ENCODE measurements at regions not wholly inside any gene's neighbourhood (a gene's known extent, or its start where the extent isn't known, plus 50 kb on each side); places are given as distances from the start of the nearest gene placed in this dataset.

- CTCF ChIA-PET: no interaction called here
- no peak for TF ChIP-seq TCF7L2 (IDR thresholded peaks at IDR 0.05; ENCODE audit: low read depth, low read length)
- no peak for TF ChIP-seq REST (IDR thresholded peaks at IDR 0.05; ENCODE audit: insufficient read depth in 1 of 2, low read depth in 2 of 2, low read length in 1 of 2)
- no peak for TF ChIP-seq CTCF (IDR thresholded peaks at IDR 0.05)
- TF ChIP-seq SIN3A (IDR thresholded peaks at IDR 0.05; ENCODE audit: borderline replicate concordance, insufficient read depth, low read depth, low read length): no peak
- BruUV-seq (replicated peaks): no TSS peak
- in situ Hi-C loops (cut with HindIII; ENCODE audit: low pct_unique_long_range_greater_than_20kb, low sequenced_read_pairs): no loop called here
- Histone ChIP-seq H3K27me3 (ENCODE audit: control insufficient read depth, insufficient read depth, low read length) (0 out of 2 replicates have a peak, but pooled peaks cover 3% of the 10 kb centered on the region), H3K27ac (ENCODE audit: low read length) (no peak overlapping the region), H3K4me3 (ENCODE audit: low read depth in 2 of 2, low read length in 2 of 2) (no peak overlapping the region), H3K9me3 (ENCODE audit: control insufficient read depth, insufficient read depth, low read depth, low read length) (no peaks in the 10 kb centered on the region), H3K36me3 (ENCODE audit: control insufficient read depth, insufficient read depth, low read length) (no peaks in the 10 kb centered on the region), H3K4me1 (ENCODE audit: control insufficient read depth, insufficient read depth, low read length) (no peaks in the 10 kb centered on the region)
- POLR2A ChIA-PET: no interaction called here
- intact Hi-C loops (cut with micrococcal nuclease; ENCODE audit: unreplicated experiment): no loop called here
- DNase-seq (ENCODE audit: low read depth, low spot score) (no peak), ATAC-seq (no peak)
Observed at GRCh38 chr15:34700891-34701427, 53.8 kb downstream of the GJD2 start.

DNA sequence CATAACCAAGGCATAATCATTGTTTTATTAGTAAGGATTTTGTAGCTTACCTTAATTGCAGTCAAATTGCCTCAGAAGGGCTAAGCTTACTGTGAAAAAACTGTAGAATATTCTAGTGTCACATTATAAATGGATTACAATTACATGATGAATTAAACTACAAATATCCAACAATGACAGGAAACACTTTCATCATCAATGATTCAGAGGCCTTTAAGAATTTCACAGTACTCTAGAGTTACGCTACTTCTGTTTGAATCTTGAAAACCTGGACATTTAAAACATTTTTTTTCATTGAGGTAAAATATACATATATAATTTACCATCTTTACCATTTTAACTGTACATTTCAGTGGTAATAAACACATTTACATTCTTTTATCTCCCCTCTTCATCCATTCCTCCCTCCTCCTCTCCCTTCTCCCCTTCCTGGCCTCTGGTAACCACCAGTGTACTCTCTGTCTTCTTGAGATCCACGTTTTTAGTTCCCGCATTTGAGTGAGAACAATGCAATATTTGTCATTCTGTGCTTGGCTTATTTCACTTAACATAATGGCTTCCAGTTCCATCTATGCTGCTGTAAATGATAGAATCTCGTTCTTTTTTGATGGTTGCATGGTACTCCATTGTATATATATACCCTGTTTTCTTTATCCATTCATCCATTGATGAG, 54.7 kb downstream of the GJD2 start:
- H3K27me3 ChIP-seq (ENCODE audit: control insufficient read depth, insufficient read depth, low read length): 0 out of 2 replicates have a peak, but pooled peaks cover 2% of the 10 kb centered on the region
- no peak for TF ChIP-seq POLR2AphosphoS5 (IDR thresholded peaks at IDR 0.05; ENCODE audit: low read depth, low read length)
- no peak for TF ChIP-seq TCF7L2 (IDR thresholded peaks at IDR 0.05; ENCODE audit: low read depth, low read length)
- no peak for TF ChIP-seq REST (IDR thresholded peaks at IDR 0.05; ENCODE audit: insufficient read depth in 1 of 2, low read depth in 2 of 2, low read length in 1 of 2)
- TF ChIP-seq CTCF (IDR thresholded peaks at IDR 0.05): no peak
- no peak for TF ChIP-seq SIN3A (IDR thresholded peaks at IDR 0.05; ENCODE audit: borderline replicate concordance, insufficient read depth, low read depth, low read length)
- POLR2A ChIA-PET: interaction anchor here (0.5 kb wide), 1 partner anchor 261 kb away, joined by 4 read pairs; no protein-coding TSS in a partner anchor
- ATAC-seq: no peak
- DNase-seq (ENCODE audit: low read depth, low spot score): no peak
- H3K36me3 ChIP-seq (ENCODE audit: control insufficient read depth, insufficient read depth, low read length): no peaks in the 10 kb centered on the region
- intact Hi-C loops (cut with micrococcal nuclease; ENCODE audit: unreplicated experiment): loop anchor here (10.0 kb wide), 1 partner anchor 65 kb away; no protein-coding TSS in a partner anchor
- no peaks in the 10 kb centered on the region for H3K4me1 ChIP-seq (ENCODE audit: control insufficient read depth, insufficient read depth, low read length)
- no peaks in the 10 kb centered on the region for H3K9me3 ChIP-seq (ENCODE audit: control insufficient read depth, insufficient read depth, low read depth, low read length)
- CTCF ChIA-PET: no interaction called here
- BruUV-seq (replicated peaks): no TSS peak
- H3K4me3 ChIP-seq (ENCODE audit: low read depth in 2 of 2, low read length in 2 of 2): no peak overlapping the region
- in situ Hi-C loops (cut with HindIII; ENCODE audit: low pct_unique_long_range_greater_than_20kb, low sequenced_read_pairs): no loop called here
- H3K27ac ChIP-seq (ENCODE audit: low read length): no peak overlapping the region
